ENCODE measurements at regions not wholly inside any gene's neighbourhood (a gene's known extent, or its start where the extent isn't known, plus 50 kb on each side); places are given as distances from the start of the nearest gene placed in this dataset.
A peak's percentile ranks its signal among the peaks of the same experiment; 100 is the strongest.

- Histone ChIP-seq H3K79me2 (ENCODE audit: insufficient read depth, low read length) (no peaks in the 10 kb centered on the region), H4K20me1 (ENCODE audit: insufficient read depth, low read length) (no peaks in the 10 kb centered on the region), H3K4me1 (ENCODE audit: insufficient read depth, low read length) (no peaks in the 10 kb centered on the region), H3K27me3 (ENCODE audit: insufficient read depth, low read length) (no peaks in the 10 kb centered on the region), H3K4me2 (ENCODE audit: low read length) (no peak overlapping the region), H3K9ac (ENCODE audit: low read length) (no peak overlapping the region), H3K9me3 (ENCODE audit: insufficient read depth, low read depth, low read length) (no peaks in the 10 kb centered on the region), H2AFZ (ENCODE audit: low read depth, low read length) (no peak overlapping the region), H3K27ac (ENCODE audit: low read depth, low read length) (no peak overlapping the region), H3K4me3 (ENCODE audit: insufficient read depth, low read depth, low read length) (no peak overlapping the region), H3K36me3 (ENCODE audit: insufficient read depth, low read length) (no peaks in the 10 kb centered on the region)
- no peak overlapping the region for H3K4me3 Mint-ChIP-seq (ENCODE audit: unreplicated experiment)
- no peaks in the 10 kb centered on the region for H3K36me3 Mint-ChIP-seq (ENCODE audit: low read depth, unreplicated experiment)
- DNase-seq (ENCODE audit: low read depth) (no peak), FAIRE-seq (no peak)
- no peak for TF ChIP-seq CTCF (IDR thresholded peaks at IDR 0.05; ENCODE audit: insufficient read depth, low read depth, low read length)
- no peak for TF ChIP-seq EZH2 (IDR thresholded peaks at IDR 0.05; ENCODE audit: insufficient read depth, low read length)
- no peaks in the 10 kb centered on the region for H3K9me3 Mint-ChIP-seq (ENCODE audit: unreplicated experiment)
- no peaks in the 10 kb centered on the region for H3K27me3 Mint-ChIP-seq (ENCODE audit: low read depth, unreplicated experiment)
- H3K27ac Mint-ChIP-seq (ENCODE audit: unreplicated experiment) = peak overlapping the region; percentile 44
- peaks cover 12% of the 10 kb centered on the region for H3K4me1 Mint-ChIP-seq (ENCODE audit: low read depth, unreplicated experiment)
Measured at GRCh38 chr12:85405262-85405661, 125.2 kb downstream of the ALX1 start.

- DNase-seq (ENCODE audit: low read depth) (peak; percentile 80), FAIRE-seq (no peak)
- H3K27ac Mint-ChIP-seq (ENCODE audit: unreplicated experiment) = peak overlapping the region; percentile 47
- H3K9me3 ChIP-seq (ENCODE audit: insufficient read depth, low read depth, low read length) = no peaks in the 10 kb centered on the region
- no peak for TF ChIP-seq EZH2 (IDR thresholded peaks at IDR 0.05; ENCODE audit: insufficient read depth, low read length)
- no peak for TF ChIP-seq CTCF (IDR thresholded peaks at IDR 0.05; ENCODE audit: insufficient read depth, low read depth, low read length)
- H3K4me3 ChIP-seq (ENCODE audit: insufficient read depth, low read depth, low read length) = no peak overlapping the region
- no peaks in the 10 kb centered on the region for H3K27me3 Mint-ChIP-seq (ENCODE audit: low read depth, unreplicated experiment)
- no peaks in the 10 kb centered on the region for H3K79me2 ChIP-seq (ENCODE audit: insufficient read depth, low read length)
- H3K27ac ChIP-seq (ENCODE audit: low read depth, low read length) = no peak overlapping the region
- H3K27me3 ChIP-seq (ENCODE audit: insufficient read depth, low read length) = no peaks in the 10 kb centered on the region
- H3K4me1 ChIP-seq (ENCODE audit: insufficient read depth, low read length) = no peaks in the 10 kb centered on the region
- H2AFZ ChIP-seq (ENCODE audit: low read depth, low read length) = no peak overlapping the region
- H3K4me2 ChIP-seq (ENCODE audit: low read length) = no peak overlapping the region
- no peaks in the 10 kb centered on the region for H3K9me3 Mint-ChIP-seq (ENCODE audit: unreplicated experiment)
- no peaks in the 10 kb centered on the region for H3K36me3 ChIP-seq (ENCODE audit: insufficient read depth, low read length)
- H3K4me1 Mint-ChIP-seq (ENCODE audit: low read depth, unreplicated experiment) = peaks cover 12% of the 10 kb centered on the region
- H3K36me3 Mint-ChIP-seq (ENCODE audit: low read depth, unreplicated experiment) = no peaks in the 10 kb centered on the region
- H4K20me1 ChIP-seq (ENCODE audit: insufficient read depth, low read length) = no peaks in the 10 kb centered on the region
- no peak overlapping the region for H3K9ac ChIP-seq (ENCODE audit: low read length)
- no peak overlapping the region for H3K4me3 Mint-ChIP-seq (ENCODE audit: unreplicated experiment)
Measured at GRCh38 chr12:85405781-85406522, 125.9 kb downstream of the ALX1 start.

- H3K9me3 ChIP-seq (ENCODE audit: insufficient read depth, low read depth, low read length) = no peaks in the 10 kb centered on the region
- no peaks in the 10 kb centered on the region for H3K36me3 ChIP-seq (ENCODE audit: insufficient read depth, low read length)
- H3K4me2 ChIP-seq (ENCODE audit: low read length) = no peak overlapping the region
- Mint-ChIP-seq H3K27me3 (ENCODE audit: low read depth, unreplicated experiment) (no peaks in the 10 kb centered on the region), H3K27ac (ENCODE audit: unreplicated experiment) (no peak overlapping the region), H3K9me3 (ENCODE audit: unreplicated experiment) (no peaks in the 10 kb centered on the region), H3K36me3 (ENCODE audit: low read depth, unreplicated experiment) (no peaks in the 10 kb centered on the region), H3K4me1 (ENCODE audit: low read depth, unreplicated experiment) (no peaks in the 10 kb centered on the region), H3K4me3 (ENCODE audit: unreplicated experiment) (no peak overlapping the region)
- H3K27me3 ChIP-seq (ENCODE audit: insufficient read depth, low read length) = no peaks in the 10 kb centered on the region
- no peaks in the 10 kb centered on the region for H4K20me1 ChIP-seq (ENCODE audit: insufficient read depth, low read length)
- H3K4me1 ChIP-seq (ENCODE audit: insufficient read depth, low read length) = no peaks in the 10 kb centered on the region
- no peak overlapping the region for H3K27ac ChIP-seq (ENCODE audit: low read depth, low read length)
- no peak for TF ChIP-seq EZH2 (IDR thresholded peaks at IDR 0.05; ENCODE audit: insufficient read depth, low read length)
- no peak for TF ChIP-seq CTCF (IDR thresholded peaks at IDR 0.05; ENCODE audit: insufficient read depth, low read depth, low read length)
- no peak overlapping the region for H3K4me3 ChIP-seq (ENCODE audit: insufficient read depth, low read depth, low read length)
- no peak overlapping the region for H2AFZ ChIP-seq (ENCODE audit: low read depth, low read length)
- FAIRE-seq (no peak), DNase-seq (ENCODE audit: low read depth) (no peak)
- no peaks in the 10 kb centered on the region for H3K79me2 ChIP-seq (ENCODE audit: insufficient read depth, low read length)
- H3K9ac ChIP-seq (ENCODE audit: low read length) = no peak overlapping the region
Measured at GRCh38 chr12:85413266-85413665, 133.2 kb downstream of the ALX1 start.

Measured in astrocyte (in vitro differentiated cells and primary cell).